ENCODE measurements at regions not wholly inside any gene's neighbourhood (a gene's known extent, or its start where the extent isn't known, plus 50 kb on each side); places are given as distances from the start of the nearest gene placed in this dataset.
A peak's percentile ranks its signal among the peaks of the same experiment; 100 is the strongest.

DNA sequence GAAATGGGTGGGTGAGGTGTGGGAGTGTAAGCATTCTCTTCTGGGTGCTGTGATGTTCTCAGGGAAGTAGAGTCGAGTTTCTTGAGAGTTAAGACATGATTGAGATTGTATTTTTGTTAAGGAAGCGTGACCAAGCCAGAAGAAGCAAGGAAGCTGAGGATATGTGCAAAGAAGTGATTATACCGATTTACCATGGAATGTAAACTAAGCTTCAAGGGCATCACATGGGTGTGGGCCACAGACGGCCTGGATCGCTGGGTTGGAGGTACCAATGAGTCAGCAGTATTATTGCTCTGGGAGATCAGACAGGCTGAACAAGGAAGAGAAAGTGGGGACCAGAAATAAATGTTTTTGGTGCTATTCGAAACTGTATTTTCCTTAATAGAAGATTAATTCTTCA, 184.1 kb upstream of the GMDS start:
- no peak for DNase-seq (ENCODE audit: low read depth in 3 of 3)

- no peak for DNase-seq (ENCODE audit: low read depth in 3 of 3)
These were observed 183.6 kb upstream of the GMDS start for GRCh38 chr6:2429032-2429431.

DNA sequence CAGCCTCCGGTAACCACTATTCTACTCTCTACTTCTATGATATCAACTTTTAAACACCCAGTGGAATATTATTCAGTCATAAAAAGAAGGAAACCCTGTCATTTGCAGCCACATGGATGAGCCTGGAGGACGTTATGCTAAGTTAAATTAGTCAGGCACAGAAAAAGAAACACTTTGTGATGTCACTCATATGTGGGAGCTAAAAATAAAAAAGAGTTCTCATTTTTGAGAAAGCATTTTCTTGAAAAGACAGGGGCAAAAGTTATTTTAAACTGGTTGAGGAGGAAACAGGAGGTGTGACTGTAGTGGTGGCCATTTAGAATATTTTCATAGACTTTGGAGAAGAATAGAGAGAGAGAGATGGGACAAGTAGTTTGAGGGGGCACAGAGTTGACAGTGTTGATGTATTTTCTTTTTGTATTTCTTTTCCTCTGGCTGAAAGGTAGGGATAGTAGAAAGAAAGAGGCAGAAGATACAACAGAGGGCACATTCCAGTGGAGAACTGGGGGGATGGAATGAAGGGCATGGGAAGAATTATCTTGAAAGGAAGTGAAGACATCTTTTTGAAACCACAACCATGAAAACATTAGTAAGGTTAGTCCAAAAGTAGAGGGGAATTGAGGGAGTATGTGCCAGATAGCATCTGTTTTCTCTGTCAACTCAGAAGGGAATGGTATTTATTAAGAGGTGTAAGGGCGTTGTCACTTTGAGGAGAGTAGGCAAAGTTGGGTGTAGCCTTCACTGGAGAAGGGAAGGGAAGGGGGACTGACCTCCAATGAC, 181.3 kb upstream of the GMDS start:
- DNase-seq (ENCODE audit: low read depth in 3 of 3) = no peak

DNA sequence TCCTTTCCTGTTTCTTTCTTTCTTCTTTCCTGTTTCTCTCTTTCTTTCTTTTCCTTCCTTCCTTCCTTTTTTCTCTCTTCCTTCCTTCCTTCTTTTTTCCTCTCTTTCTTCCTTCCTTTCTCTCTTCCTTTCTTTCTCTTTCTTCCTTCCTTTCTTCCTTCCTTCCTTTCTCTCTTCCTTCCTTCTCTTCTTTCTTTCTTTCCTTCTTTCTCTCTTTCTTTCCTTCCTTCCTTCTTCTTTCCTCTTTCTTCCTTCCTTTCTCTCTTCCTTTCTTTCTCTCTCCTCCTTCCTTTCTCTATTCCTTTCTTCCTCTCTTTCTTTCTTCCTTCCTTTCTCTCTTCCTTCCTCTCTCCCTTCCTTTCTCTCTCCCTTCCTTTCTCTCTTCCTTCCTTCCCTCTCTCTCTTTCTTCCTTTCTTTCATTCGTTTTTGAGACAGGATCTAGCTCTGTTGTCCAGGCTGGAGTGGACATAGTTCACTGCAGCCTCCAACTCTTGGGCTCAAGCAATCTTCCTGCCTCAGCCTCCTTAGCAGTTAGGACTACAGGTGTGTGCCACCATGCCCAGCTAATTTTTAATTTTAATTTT, 170.8 kb upstream of the GMDS start:
- no peak for DNase-seq (ENCODE audit: low read depth in 3 of 3)

- no peak for DNase-seq (ENCODE audit: low read depth in 3 of 3)
These were observed 169.6 kb upstream of the GMDS start for GRCh38 chr6:2414885-2415547.

- no peak for DNase-seq (ENCODE audit: low read depth in 3 of 3)
These were observed 167.3 kb upstream of the GMDS start for GRCh38 chr6:2412731-2413130.

- DNase-seq (ENCODE audit: low read depth in 3 of 3) = no peak
These were observed 165.4 kb upstream of the GMDS start for GRCh38 chr6:2410656-2411380.

DNA sequence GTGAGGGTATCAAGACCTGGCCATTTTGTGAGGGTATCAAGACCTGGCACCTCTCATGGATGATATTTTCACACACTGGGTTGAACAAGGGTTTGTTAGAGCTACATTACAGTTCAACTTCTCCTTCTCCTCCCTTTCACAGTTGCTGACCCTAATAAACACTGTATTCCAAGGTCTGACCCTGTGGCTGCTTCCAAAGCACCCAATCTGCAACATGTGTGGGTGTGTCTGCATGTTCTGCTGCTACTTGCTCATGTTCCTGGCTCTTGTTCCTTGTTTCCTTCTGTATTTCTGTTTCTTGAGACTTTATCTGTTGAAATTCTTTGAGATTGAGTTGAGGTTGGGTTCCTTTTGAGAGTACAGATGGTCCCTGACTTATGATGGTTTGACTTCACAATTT, 162.1 kb upstream of the GMDS start:
- no peak for DNase-seq (ENCODE audit: low read depth in 3 of 3)

DNA sequence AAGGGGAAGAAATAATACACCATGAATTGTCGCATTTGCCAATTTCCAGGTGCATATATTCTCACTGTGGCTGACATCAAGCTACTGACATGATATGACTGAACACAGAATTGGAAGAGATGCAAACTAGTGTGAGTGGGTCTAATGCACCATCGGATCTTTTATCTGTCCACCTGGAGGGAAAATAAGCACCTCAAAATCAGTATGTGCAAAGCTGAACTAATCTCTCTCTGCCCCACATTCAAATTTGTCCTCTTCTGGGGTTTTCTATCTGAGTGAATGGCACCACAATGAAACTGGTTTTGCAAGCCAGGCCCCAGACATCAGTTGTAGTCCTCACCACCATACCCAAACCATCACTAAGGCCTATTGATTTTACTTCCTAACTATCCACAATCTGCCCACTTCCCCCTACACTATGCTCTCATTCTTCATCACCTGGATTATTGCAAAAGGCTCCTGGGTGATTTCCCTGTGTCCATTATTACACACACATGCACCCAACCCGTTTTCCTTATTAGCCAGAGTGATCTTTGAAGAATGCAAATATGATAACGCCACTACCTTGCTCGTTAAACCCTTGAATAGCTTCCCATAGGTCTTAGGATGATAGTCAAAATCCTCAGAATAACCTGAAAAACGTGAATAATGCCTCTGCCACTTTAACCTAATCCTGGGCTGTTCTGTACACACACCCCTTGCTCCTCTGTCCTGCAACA, 159.0 kb upstream of the GMDS start:
- DNase-seq (ENCODE audit: low read depth in 3 of 3) = no peak

GRCh38 chr6:2403546-2403945, 158.1 kb upstream of the GMDS start:
- no peak for DNase-seq (ENCODE audit: low read depth in 3 of 3)

GRCh38 chr6:2396846-2397630, 151.6 kb upstream of the GMDS start:
- DNase-seq (ENCODE audit: low read depth in 3 of 3) = no peak

- no peak for DNase-seq (ENCODE audit: low read depth in 3 of 3)
These were observed 150.7 kb upstream of the GMDS start for GRCh38 chr6:2396042-2396657.

- DNase-seq (ENCODE audit: low read depth in 3 of 3) = no peak
These were observed 143.3 kb upstream of the GMDS start for GRCh38 chr6:2388554-2389324.

- DNase-seq (ENCODE audit: low read depth in 3 of 3) = peak in 1 of 3 donors; percentile 11
These were observed 142.0 kb upstream of the GMDS start for GRCh38 chr6:2387445-2387844.

DNA sequence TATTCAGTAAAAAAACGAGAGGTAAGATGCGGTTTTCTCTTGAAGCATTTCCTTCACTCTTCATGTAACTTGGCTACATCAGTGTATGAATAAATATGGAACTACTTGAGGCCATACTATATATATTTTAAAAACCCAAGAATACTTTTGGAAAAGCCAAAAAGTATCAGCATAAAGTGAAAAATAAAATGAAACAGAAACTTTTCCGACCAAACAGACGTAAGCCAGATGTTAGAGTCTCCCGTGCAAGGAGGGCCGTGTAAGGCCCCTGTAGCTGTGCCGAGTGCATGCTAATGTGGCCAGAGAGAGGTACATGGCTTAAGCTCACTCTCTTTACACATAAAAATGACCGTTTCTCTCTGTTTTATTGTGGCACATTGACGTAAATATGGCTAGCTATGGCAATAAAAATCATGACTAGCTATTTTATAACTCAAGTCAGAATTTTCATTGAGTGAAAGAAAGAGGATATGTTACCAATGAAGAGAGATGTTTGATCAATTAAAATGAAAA, 140.1 kb upstream of the GMDS start:
- no peak for DNase-seq (ENCODE audit: low read depth in 3 of 3)

GRCh38 chr6:2384528-2384927, 139.1 kb upstream of the GMDS start:
- DNase-seq (ENCODE audit: low read depth in 3 of 3) = no peak

- no peak for DNase-seq (ENCODE audit: low read depth in 3 of 3)
These were observed 136.7 kb upstream of the GMDS start for GRCh38 chr6:2381872-2382661.

GRCh38 chr6:2378891-2379652, 133.7 kb upstream of the GMDS start:
- no peak for DNase-seq (ENCODE audit: low read depth in 3 of 3)
